RWPE1 (cell line): ENCODE measurements at regions not wholly inside any gene's neighbourhood (a gene's known extent, or its start where the extent isn't known, plus 50 kb on each side); places are given as distances from the start of the nearest gene placed in this dataset.

Experiments
- CTCF ChIA-PET: fragments of 350-600 bp; sonication (Branson Sonifier 250); formaldehyde crosslinking; extraction: SDS; loops from one replicate; lab custom pipeline; 2021; lab: Yijun Ruan, JAX
- POLR2A ChIA-PET: fragments of 400-600 bp; formaldehyde crosslinking; extraction: SDS; loops from one replicate; lab custom pipeline; 2020; ENCODE audit warnings: antibody characterized with exemption; ENCODE audit not compliant: low non-redundant PET; lab: Yijun Ruan, JAX
- DNase-seq: peaks from one replicate; pipeline ENCODE4 v3.0.0; 2012; ENCODE audit warnings: low spot score
- H3K27ac ChIP-seq: fragments of 450-650 bp; 2 replicates; pipeline ENCODE4 v1.5.1; 2017
- CTCF ChIP-seq: fragments of 450-650 bp; conservative IDR thresholded peaks from 2 replicates; pipeline ENCODE4 v1.5.1; 2017; ENCODE audit warnings: low read depth, mild to moderate bottlenecking

GRCh38 chr11:121890377-121890776, 225.6 kb downstream of the BLID start:
- TF ChIP-seq CTCF, result no peak
- POLR2A ChIA-PET, result no interaction called here
- CTCF ChIA-PET, result no interaction called here
- no peak overlapping the region for H3K27ac ChIP-seq
- DNase-seq, result no peak

- peak; percentile 17 for DNase-seq
Observed at GRCh38 chr11:121889931-121890330, 226.1 kb downstream of the BLID start.

GRCh38 chr11:121889186-121889585, 226.8 kb downstream of the BLID start:
- no peak for TF ChIP-seq CTCF
- CTCF ChIA-PET, result no interaction called here
- POLR2A ChIA-PET, result no interaction called here
- no peak for DNase-seq
- H3K27ac ChIP-seq, result no peak overlapping the region

More at GRCh38 chr11:121889931-121890330, 226.1 kb downstream of the BLID start:
- TF ChIP-seq CTCF, result no peak
- H3K27ac ChIP-seq, result no peak overlapping the region
- ChIA-PET CTCF (no interaction called here), POLR2A (no interaction called here)

- ChIA-PET CTCF (no interaction called here), POLR2A (no interaction called here)
- TF ChIP-seq CTCF, result no peak
- H3K27ac ChIP-seq, result no peak overlapping the region
- no peak for DNase-seq
Observed at GRCh38 chr11:121887976-121888557, 227.9 kb downstream of the BLID start.

GRCh38 chr11:121887569-121887968, 228.4 kb downstream of the BLID start:
- DNase-seq, result no peak
- H3K27ac ChIP-seq, result no peak overlapping the region
- no peak for TF ChIP-seq CTCF
- ChIA-PET CTCF (no interaction called here), POLR2A (no interaction called here)

- H3K27ac ChIP-seq, result no peak overlapping the region
- CTCF ChIA-PET, result no interaction called here
- no peak for DNase-seq
- POLR2A ChIA-PET, result no interaction called here
- no peak for TF ChIP-seq CTCF
Observed at GRCh38 chr11:121886996-121887395, 229.0 kb downstream of the BLID start.
